ENCODE measurements at regions not wholly inside any gene's neighbourhood (a gene's known extent, or its start where the extent isn't known, plus 50 kb on each side); places are given as distances from the start of the nearest gene placed in this dataset.

GRCh38 chr12:86411710-86412109, 155.5 kb upstream of the MGAT4C start:
- TF ChIP-seq FOXA1 (IDR thresholded peaks at IDR 0.05) = no peak
- no peak for TF ChIP-seq HDGF (IDR thresholded peaks at IDR 0.05; ENCODE audit: borderline replicate concordance)
- TF ChIP-seq ZNF384 (IDR thresholded peaks at IDR 0.05) = no peak
- no peak for TF ChIP-seq SP1 (IDR thresholded peaks at IDR 0.05)
- no peak for TF ChIP-seq LEF1 (IDR thresholded peaks at IDR 0.05; ENCODE audit: borderline replicate concordance)
- no peak for TF ChIP-seq SUZ12 (IDR thresholded peaks at IDR 0.05)
- no peak for TF ChIP-seq TARDBP (IDR thresholded peaks at IDR 0.05)
- TF ChIP-seq PKNOX1 (IDR thresholded peaks at IDR 0.05) = no peak

All from HEK293T (cell line).